ENCODE measurements at regions not wholly inside any gene's neighbourhood (a gene's known extent, or its start where the extent isn't known, plus 50 kb on each side); places are given as distances from the start of the nearest gene placed in this dataset.

DNA sequence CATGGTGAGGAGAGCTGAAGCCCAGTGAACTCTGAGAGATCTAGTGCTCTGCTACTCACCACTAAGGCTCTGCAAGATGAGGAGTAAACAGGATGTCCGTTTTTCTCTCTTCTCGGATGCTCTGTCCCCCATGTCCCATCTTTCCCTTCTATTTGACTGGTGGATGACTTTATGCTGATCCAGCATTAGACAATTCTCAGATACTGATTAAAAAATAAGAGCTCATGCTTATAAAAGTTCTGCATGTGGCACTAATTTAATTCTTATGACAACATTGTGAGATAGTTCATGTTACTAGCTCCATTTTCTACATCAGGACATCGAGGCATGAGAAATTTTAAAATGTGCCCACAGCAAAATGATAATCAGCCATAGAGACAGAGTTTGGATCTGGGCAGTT, 77.0 kb downstream of the HMHB1 start:
- DNase-seq = no peak
- Histone ChIP-seq H3K4me3 (no peak overlapping the region), H3K27me3 (no peaks in the 10 kb centered on the region), H3K4me1 (peaks cover 3 to 45% (median 19%) of the 10 kb centered on the region in 9 donors), H3K36me3 (no peaks in the 10 kb centered on the region), H3K27ac (peak overlapping the region in 2 of 10 donors; percentile 34 to 69), H3K9me3 (no peaks in the 10 kb centered on the region)
- TF ChIP-seq, protein P1, sequence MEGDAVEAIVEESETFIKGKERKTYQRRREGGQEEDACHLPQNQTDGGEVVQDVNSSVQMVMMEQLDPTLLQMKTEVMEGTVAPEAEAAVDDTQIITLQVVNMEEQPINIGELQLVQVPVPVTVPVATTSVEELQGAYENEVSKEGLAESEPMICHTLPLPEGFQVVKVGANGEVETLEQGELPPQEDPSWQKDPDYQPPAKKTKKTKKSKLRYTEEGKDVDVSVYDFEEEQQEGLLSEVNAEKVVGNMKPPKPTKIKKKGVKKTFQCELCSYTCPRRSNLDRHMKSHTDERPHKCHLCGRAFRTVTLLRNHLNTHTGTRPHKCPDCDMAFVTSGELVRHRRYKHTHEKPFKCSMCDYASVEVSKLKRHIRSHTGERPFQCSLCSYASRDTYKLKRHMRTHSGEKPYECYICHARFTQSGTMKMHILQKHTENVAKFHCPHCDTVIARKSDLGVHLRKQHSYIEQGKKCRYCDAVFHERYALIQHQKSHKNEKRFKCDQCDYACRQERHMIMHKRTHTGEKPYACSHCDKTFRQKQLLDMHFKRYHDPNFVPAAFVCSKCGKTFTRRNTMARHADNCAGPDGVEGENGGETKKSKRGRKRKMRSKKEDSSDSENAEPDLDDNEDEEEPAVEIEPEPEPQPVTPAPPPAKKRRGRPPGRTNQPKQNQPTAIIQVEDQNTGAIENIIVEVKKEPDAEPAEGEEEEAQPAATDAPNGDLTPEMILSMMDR (IDR thresholded peaks at IDR 0.05) = no peak
- ATAC-seq = no peak
- intact Hi-C loops (cut with DNase I) = no loop called here
- WGBS, 2 donors = 87 to 92% methylated on average over 3 of the region's 3 CpGs

DNA sequence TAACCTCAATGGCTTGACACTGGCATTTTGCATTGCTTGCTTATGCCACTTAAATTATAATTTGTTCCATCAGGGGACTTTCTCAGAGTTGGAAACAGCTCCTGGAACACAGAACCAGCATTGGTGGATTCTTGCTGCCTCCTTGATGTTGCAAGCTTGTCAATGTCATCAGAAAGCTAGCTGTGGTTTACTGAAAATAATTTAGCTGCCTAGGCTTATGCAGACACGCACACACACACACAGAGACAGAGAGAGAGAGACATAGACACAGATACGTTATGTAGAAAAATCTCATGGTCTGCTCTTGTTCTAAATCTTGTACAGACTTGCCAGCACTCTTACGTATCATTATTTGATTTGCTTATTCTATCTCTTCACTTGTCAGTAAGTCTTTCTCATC, 78.0 kb downstream of the HMHB1 start:
- TF ChIP-seq, protein P1 (IDR thresholded peaks at IDR 0.05) = no peak
- intact Hi-C loops (cut with DNase I) = no loop called here
- 82% methylated on average over 3 of the region's 3 CpGs for WGBS, 2 donors
- no peak for DNase-seq
- Histone ChIP-seq H3K27me3 (no peaks in the 10 kb centered on the region), H3K27ac (peak overlapping the region in 1 of 10 donors; percentile 11), H3K4me3 (no peak overlapping the region), H3K4me1 (peaks cover 3 to 45% (median 19%) of the 10 kb centered on the region in 9 donors), H3K9me3 (no peaks in the 10 kb centered on the region), H3K36me3 (no peaks in the 10 kb centered on the region)
- ATAC-seq = no peak

DNA sequence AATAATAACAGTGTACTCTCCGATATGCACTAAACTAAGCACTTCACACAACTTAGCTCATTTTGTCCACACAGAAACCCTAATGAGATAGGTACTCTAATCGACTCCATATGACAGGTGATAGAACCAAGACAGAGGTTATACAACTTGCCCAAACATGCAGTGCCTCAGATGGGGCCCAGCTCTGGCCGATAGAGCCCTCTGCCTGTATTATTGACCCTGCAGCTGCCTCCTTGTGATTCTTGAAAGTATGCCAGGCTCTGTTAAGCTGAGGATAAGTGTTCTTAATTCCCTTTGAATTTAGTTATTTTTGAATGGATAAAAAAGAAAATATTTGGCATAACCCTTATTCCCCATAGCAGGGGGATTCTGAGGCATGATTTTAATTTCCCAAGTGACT, 78.5 kb downstream of the HMHB1 start:
- Histone ChIP-seq H3K36me3 (no peaks in the 10 kb centered on the region), H3K27me3 (no peaks in the 10 kb centered on the region), H3K27ac (peak overlapping the region in 1 of 10 donors; percentile 11), H3K4me3 (no peak overlapping the region), H3K9me3 (no peaks in the 10 kb centered on the region), H3K4me1 (peaks cover 3 to 44% (median 19%) of the 10 kb centered on the region in 9 donors)
- intact Hi-C loops (cut with DNase I) = no loop called here
- 46 to 49% methylated on average over 3 of the region's 3 CpGs for WGBS, 2 donors
- TF ChIP-seq, protein P1 (IDR thresholded peaks at IDR 0.05) = no peak
- no peak for ATAC-seq
- DNase-seq = no peak

DNA sequence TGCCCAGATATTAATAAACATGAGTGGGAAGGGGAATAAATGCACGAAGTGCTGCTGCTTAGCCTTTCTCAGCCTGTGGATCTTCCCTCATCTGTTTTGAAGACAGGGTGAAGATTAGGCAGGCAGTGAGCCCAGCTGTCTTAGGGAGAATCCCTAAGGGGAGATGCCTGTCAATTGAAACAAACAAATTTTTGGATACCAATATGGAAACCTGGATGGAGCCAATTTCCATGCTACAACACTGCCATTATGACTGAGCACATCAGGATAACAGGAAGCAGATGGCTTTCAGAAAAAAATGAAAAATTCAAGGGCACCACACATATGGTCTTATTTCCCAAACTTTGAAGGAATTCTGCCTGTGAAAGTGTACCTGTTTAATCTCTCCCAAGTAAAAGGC, 80.3 kb downstream of the HMHB1 start:
- intact Hi-C loops (cut with DNase I) = no loop called here
- TF ChIP-seq, protein P1 (IDR thresholded peaks at IDR 0.05) = no peak
- DNase-seq (no peak), ATAC-seq (no peak)
- Histone ChIP-seq H3K4me1 (peaks cover 0 to 29% (median 15%) of the 10 kb centered on the region in 9 donors), H3K27me3 (no peaks in the 10 kb centered on the region), H3K36me3 (no peaks in the 10 kb centered on the region), H3K27ac (no peak overlapping the region), H3K9me3 (no peaks in the 10 kb centered on the region), H3K4me3 (no peak overlapping the region)
- WGBS, 2 donors = 57 to 74% methylated on average over 1 of the region's 1 CpG

All from heart right ventricle (tissue), 16 donors.